ENCODE measurements at regions not wholly inside any gene's neighbourhood (a gene's known extent, or its start where the extent isn't known, plus 50 kb on each side); places are given as distances from the start of the nearest gene placed in this dataset.

DNA sequence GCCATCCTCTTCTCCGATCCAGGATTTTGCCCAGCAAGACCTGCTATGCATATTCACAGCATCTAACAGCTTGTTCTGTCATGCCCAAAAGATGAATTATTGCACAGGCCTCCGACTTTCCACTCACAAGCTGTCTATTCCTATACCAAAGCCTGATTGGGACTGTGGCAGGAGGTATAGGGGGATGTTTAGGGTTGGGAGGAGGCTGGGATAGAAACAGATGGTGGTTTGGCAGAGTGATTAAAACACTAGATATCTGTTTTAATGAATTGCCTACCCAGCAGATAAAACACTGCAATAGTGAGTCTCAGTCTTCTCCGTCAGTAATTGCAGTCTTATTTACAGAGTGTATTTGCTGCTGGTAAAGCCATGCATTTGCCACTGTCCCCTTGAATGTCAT, 215.3 kb downstream of the TLR4 start:
- Histone ChIP-seq H3K4me1 (ENCODE audit: control insufficient read depth, insufficient read depth, low read length) (no peaks in the 10 kb centered on the region), H3K9me3 (ENCODE audit: control insufficient read depth, insufficient read depth, low read depth, low read length) (no peaks in the 10 kb centered on the region), H3K4me3 (ENCODE audit: low read depth in 2 of 2, low read length in 2 of 2) (no peak overlapping the region), H3K27ac (ENCODE audit: low read length) (no peak overlapping the region), H3K27me3 (ENCODE audit: control insufficient read depth, insufficient read depth, low read length) (no peaks in the 10 kb centered on the region), H3K36me3 (ENCODE audit: control insufficient read depth, insufficient read depth, low read length) (no peaks in the 10 kb centered on the region)
- DNase-seq (ENCODE audit: low read depth, low spot score) (no peak), ATAC-seq (no peak)
- BruUV-seq (replicated peaks), result no TSS peak
- intact Hi-C loops (cut with micrococcal nuclease; ENCODE audit: unreplicated experiment) (no loop called here), in situ Hi-C loops (cut with HindIII; ENCODE audit: low pct_unique_long_range_greater_than_20kb, low sequenced_read_pairs) (no loop called here)
- POLR2A ChIA-PET, result no interaction called here
- CTCF ChIA-PET, result no interaction called here
- TF ChIP-seq, protein P1, sequence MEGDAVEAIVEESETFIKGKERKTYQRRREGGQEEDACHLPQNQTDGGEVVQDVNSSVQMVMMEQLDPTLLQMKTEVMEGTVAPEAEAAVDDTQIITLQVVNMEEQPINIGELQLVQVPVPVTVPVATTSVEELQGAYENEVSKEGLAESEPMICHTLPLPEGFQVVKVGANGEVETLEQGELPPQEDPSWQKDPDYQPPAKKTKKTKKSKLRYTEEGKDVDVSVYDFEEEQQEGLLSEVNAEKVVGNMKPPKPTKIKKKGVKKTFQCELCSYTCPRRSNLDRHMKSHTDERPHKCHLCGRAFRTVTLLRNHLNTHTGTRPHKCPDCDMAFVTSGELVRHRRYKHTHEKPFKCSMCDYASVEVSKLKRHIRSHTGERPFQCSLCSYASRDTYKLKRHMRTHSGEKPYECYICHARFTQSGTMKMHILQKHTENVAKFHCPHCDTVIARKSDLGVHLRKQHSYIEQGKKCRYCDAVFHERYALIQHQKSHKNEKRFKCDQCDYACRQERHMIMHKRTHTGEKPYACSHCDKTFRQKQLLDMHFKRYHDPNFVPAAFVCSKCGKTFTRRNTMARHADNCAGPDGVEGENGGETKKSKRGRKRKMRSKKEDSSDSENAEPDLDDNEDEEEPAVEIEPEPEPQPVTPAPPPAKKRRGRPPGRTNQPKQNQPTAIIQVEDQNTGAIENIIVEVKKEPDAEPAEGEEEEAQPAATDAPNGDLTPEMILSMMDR (IDR thresholded peaks at IDR 0.05), result no peak
- no peak for TF ChIP-seq SIN3A (IDR thresholded peaks at IDR 0.05; ENCODE audit: borderline replicate concordance, insufficient read depth, low read depth, low read length)
- TF ChIP-seq POLR2AphosphoS5 (IDR thresholded peaks at IDR 0.05; ENCODE audit: low read depth, low read length), result no peak
- no peak for TF ChIP-seq REST (IDR thresholded peaks at IDR 0.05; ENCODE audit: insufficient read depth in 1 of 2, low read depth in 2 of 2, low read length in 1 of 2)
- no peak for TF ChIP-seq TCF7L2 (IDR thresholded peaks at IDR 0.05; ENCODE audit: low read depth, low read length)

- Histone ChIP-seq H3K36me3 (ENCODE audit: control insufficient read depth, insufficient read depth, low read length) (no peaks in the 10 kb centered on the region), H3K4me1 (ENCODE audit: control insufficient read depth, insufficient read depth, low read length) (no peaks in the 10 kb centered on the region), H3K27me3 (ENCODE audit: control insufficient read depth, insufficient read depth, low read length) (no peaks in the 10 kb centered on the region), H3K4me3 (ENCODE audit: low read depth in 2 of 2, low read length in 2 of 2) (no peak overlapping the region), H3K9me3 (ENCODE audit: control insufficient read depth, insufficient read depth, low read depth, low read length) (no peaks in the 10 kb centered on the region), H3K27ac (ENCODE audit: low read length) (no peak overlapping the region)
- DNase-seq (ENCODE audit: low read depth, low spot score) (no peak), ATAC-seq (no peak)
- BruUV-seq (replicated peaks), result no TSS peak
- POLR2A ChIA-PET, result no interaction called here
- in situ Hi-C loops (cut with HindIII; ENCODE audit: low pct_unique_long_range_greater_than_20kb, low sequenced_read_pairs) (no loop called here), intact Hi-C loops (cut with micrococcal nuclease; ENCODE audit: unreplicated experiment) (no loop called here)
- TF ChIP-seq TCF7L2 (IDR thresholded peaks at IDR 0.05; ENCODE audit: low read depth, low read length) (no peak), POLR2AphosphoS5 (IDR thresholded peaks at IDR 0.05; ENCODE audit: low read depth, low read length) (no peak), SIN3A (IDR thresholded peaks at IDR 0.05; ENCODE audit: borderline replicate concordance, insufficient read depth, low read depth, low read length) (no peak), REST (IDR thresholded peaks at IDR 0.05; ENCODE audit: insufficient read depth in 1 of 2, low read depth in 2 of 2, low read length in 1 of 2) (no peak)
- TF ChIP-seq, protein P1 (IDR thresholded peaks at IDR 0.05), result no peak
- CTCF ChIA-PET, result no interaction called here
Measured at GRCh38 chr9:117926031-117926658, 221.9 kb downstream of the TLR4 start.

Data from Panc1 (cell line).